Colonic mucosa (tissue), 4 donors: ENCODE measurements at regions not wholly inside any gene's neighbourhood (a gene's known extent, or its start where the extent isn't known, plus 50 kb on each side); places are given as distances from the start of the nearest gene placed in this dataset.

ENCODE experiments used
- DNase-seq: peaks from one replicate; pipeline ENCODE4 v3.0.0-alpha.2; 2020
- H3K27ac ChIP-seq: fragments of 200-600 bp; one replicate; pipeline ENCODE4 v1.8.0; 2021
- H3K27me3 ChIP-seq: fragments of 200-600 bp; one replicate; pipeline ENCODE4 v1.8.0; 2021
- H3K36me3 ChIP-seq: fragments of 200-600 bp; one replicate; pipeline ENCODE4 v1.8.0; 2021
- H3K4me1 ChIP-seq: fragments of 200-600 bp; one replicate; pipeline ENCODE4 v1.8.0; 2021; ENCODE audit warnings: mild to moderate bottlenecking
- H3K4me3 ChIP-seq: fragments of 200-600 bp; one replicate; pipeline ENCODE4 v1.8.0; 2021
- H3K9ac ChIP-seq, 2 donors: one replicate each; pipeline ENCODE4 v1.7.0; 2013; ENCODE audit warnings: control low read depth in 2 of 2, low read depth in 2 of 2, low read length in 2 of 2
- H3K9me3 ChIP-seq: fragments of 200-600 bp; one replicate; pipeline ENCODE4 v1.8.0; 2021
- CTCF ChIP-seq: fragments of 200-600 bp; IDR thresholded peaks from one replicate; pipeline ENCODE4 v1.8.0; 2022; ENCODE audit warnings: antibody characterized with exemption, mild to moderate bottlenecking
- intact Hi-C: fragments of 100-400 bp; cut with DNase I; formaldehyde crosslinking; loops from one replicate; pipeline ENCODE4 v1.14.1; 2022
- donor health status: healthy.
- donor health status: DM: no; HTN: no; CAD: no.
- donor health status: DM: no; HTN: no; CAD: no.

GRCh38 chr14:36245223-36245622 lies 68.7 kb upstream of the PTCSC3 start:
- Histone ChIP-seq H3K9ac (no peak overlapping the region), H3K27me3 (no peaks in the 10 kb centered on the region), H3K9me3 (no peaks in the 10 kb centered on the region), H3K4me3 (no peak overlapping the region), H3K4me1 (no peaks in the 10 kb centered on the region), H3K27ac (no peak overlapping the region), H3K36me3 (no peaks in the 10 kb centered on the region)
- no peak for TF ChIP-seq CTCF
- DNase-seq, result no peak
- intact Hi-C loops, result no loop called here

GRCh38 chr14:36243183-36243582 lies 66.7 kb upstream of the PTCSC3 start:
- no peaks in the 10 kb centered on the region for H3K4me1 ChIP-seq
- H3K27me3 ChIP-seq, result no peaks in the 10 kb centered on the region
- no peaks in the 10 kb centered on the region for H3K36me3 ChIP-seq
- no peak overlapping the region for H3K27ac ChIP-seq
- H3K9me3 ChIP-seq, result no peaks in the 10 kb centered on the region
- TF ChIP-seq CTCF, result no peak
- intact Hi-C loops, result no loop called here
- H3K9ac ChIP-seq, result no peak overlapping the region
- no peak for DNase-seq
- H3K4me3 ChIP-seq, result no peak overlapping the region

GRCh38 chr14:36241183-36241582 lies 64.7 kb upstream of the PTCSC3 start:
- no peak for TF ChIP-seq CTCF
- no peaks in the 10 kb centered on the region for H3K4me1 ChIP-seq
- H3K9ac ChIP-seq, result no peak overlapping the region
- no peaks in the 10 kb centered on the region for H3K27me3 ChIP-seq
- no peak overlapping the region for H3K4me3 ChIP-seq
- no peaks in the 10 kb centered on the region for H3K9me3 ChIP-seq
- no peaks in the 10 kb centered on the region for H3K36me3 ChIP-seq
- DNase-seq, result no peak
- intact Hi-C loops, result no loop called here
- no peak overlapping the region for H3K27ac ChIP-seq

GRCh38 chr14:36238666-36239363 lies 62.3 kb upstream of the PTCSC3 start:
- DNase-seq, result no peak
- no peaks in the 10 kb centered on the region for H3K27me3 ChIP-seq
- no peaks in the 10 kb centered on the region for H3K36me3 ChIP-seq
- no peaks in the 10 kb centered on the region for H3K9me3 ChIP-seq
- intact Hi-C loops, result no loop called here
- no peak overlapping the region for H3K4me3 ChIP-seq
- no peak overlapping the region for H3K9ac ChIP-seq
- TF ChIP-seq CTCF, result no peak
- no peak overlapping the region for H3K27ac ChIP-seq
- no peaks in the 10 kb centered on the region for H3K4me1 ChIP-seq

GRCh38 chr14:36233217-36233616 lies 56.7 kb upstream of the PTCSC3 start:
- H3K27ac ChIP-seq, result no peak overlapping the region
- no peak for TF ChIP-seq CTCF
- H3K36me3 ChIP-seq, result no peaks in the 10 kb centered on the region
- H3K27me3 ChIP-seq, result no peaks in the 10 kb centered on the region
- DNase-seq, result no peak
- H3K9ac ChIP-seq, result no peak overlapping the region
- intact Hi-C loops, result no loop called here
- H3K4me3 ChIP-seq, result no peak overlapping the region
- H3K9me3 ChIP-seq, result no peaks in the 10 kb centered on the region
- H3K4me1 ChIP-seq, result no peaks in the 10 kb centered on the region
